ENCODE measurements at regions not wholly inside any gene's neighbourhood (a gene's known extent, or its start where the extent isn't known, plus 50 kb on each side); places are given as distances from the start of the nearest gene placed in this dataset.

DNA sequence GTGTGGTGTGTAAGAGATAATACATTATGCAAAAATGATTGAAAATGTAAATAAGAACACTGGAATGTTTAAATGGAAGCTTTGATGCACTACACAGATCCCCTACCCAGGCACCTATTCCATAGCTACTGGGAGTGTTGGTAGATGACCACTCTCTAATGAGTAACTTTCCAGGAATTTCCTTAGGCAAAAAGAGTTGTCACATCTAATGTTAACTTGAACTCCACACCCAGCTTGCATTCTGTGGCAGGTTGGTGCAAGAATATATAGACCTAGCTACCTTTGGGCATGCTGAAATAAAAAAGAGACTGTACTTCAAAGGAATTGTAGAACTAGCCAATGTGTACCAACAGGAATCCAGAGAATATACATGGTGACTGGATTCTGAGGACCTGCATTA is 1254.2 kb upstream of the EYS start:
- Histone ChIP-seq H3K4me1 (replicated peaks in 1 of 2) (no peaks in the 10 kb centered on the region), H3K4me3 (no peak overlapping the region), H3K27me3 (no peaks in the 10 kb centered on the region), H3K27ac (no peak overlapping the region), H3K36me3 (replicated peaks in 1 of 2) (no peaks in the 10 kb centered on the region), H3K9me3 (replicated peaks in 1 of 3) (no peaks in the 10 kb centered on the region)
- no peak for DNase-seq
- TF ChIP-seq, protein P1, sequence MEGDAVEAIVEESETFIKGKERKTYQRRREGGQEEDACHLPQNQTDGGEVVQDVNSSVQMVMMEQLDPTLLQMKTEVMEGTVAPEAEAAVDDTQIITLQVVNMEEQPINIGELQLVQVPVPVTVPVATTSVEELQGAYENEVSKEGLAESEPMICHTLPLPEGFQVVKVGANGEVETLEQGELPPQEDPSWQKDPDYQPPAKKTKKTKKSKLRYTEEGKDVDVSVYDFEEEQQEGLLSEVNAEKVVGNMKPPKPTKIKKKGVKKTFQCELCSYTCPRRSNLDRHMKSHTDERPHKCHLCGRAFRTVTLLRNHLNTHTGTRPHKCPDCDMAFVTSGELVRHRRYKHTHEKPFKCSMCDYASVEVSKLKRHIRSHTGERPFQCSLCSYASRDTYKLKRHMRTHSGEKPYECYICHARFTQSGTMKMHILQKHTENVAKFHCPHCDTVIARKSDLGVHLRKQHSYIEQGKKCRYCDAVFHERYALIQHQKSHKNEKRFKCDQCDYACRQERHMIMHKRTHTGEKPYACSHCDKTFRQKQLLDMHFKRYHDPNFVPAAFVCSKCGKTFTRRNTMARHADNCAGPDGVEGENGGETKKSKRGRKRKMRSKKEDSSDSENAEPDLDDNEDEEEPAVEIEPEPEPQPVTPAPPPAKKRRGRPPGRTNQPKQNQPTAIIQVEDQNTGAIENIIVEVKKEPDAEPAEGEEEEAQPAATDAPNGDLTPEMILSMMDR (IDR thresholded peaks at IDR 0.05), result no peak
- no peak for TF ChIP-seq POLR2A (IDR thresholded peaks at IDR 0.05)
- intact Hi-C loops (cut with DNase I), result no loop called here

DNA sequence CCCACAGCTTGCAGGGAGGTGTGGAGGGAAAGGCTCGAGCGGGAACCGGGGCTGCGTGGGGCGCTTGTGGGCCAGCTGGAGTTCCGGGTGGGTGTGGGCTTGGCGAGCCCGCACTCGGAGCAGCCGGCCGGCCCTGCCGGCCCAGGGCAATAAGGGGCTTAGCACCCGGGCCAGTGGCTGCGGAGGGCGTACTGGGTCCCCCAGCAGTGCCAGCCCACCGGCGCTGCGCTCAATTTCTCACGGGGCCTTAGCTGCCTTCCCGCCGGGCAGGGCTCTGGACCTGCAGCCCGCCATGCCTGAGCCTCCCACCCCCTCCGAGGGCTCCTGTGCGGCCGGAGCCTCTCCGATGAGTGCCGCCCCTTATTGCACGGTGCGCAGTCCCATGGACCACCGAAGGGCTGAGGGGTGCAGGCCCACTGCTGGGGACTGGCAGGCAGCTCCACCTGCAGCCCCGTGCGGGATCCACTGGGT is 1242.2 kb upstream of the EYS start:
- WGBS, 4 donors, result 85 to 95% (median 95%) methylated on average over 3 to 32 of the region's 32 CpGs
- no peaks in the 10 kb centered on the region for H3K36me3 ChIP-seq (replicated peaks in 1 of 2)
- no peaks in the 10 kb centered on the region for H3K9me3 ChIP-seq (replicated peaks in 1 of 3)
- no peak overlapping the region for H3K27ac ChIP-seq
- intact Hi-C loops (cut with DNase I), result no loop called here
- TF ChIP-seq POLR2A (IDR thresholded peaks at IDR 0.05), result no peak
- TF ChIP-seq, protein P1 (IDR thresholded peaks at IDR 0.05), result no peak
- H3K4me1 ChIP-seq (replicated peaks in 1 of 2), result no peaks in the 10 kb centered on the region
- DNase-seq, result no peak
- H3K27me3 ChIP-seq, result no peaks in the 10 kb centered on the region
- no peak overlapping the region for H3K4me3 ChIP-seq

DNA sequence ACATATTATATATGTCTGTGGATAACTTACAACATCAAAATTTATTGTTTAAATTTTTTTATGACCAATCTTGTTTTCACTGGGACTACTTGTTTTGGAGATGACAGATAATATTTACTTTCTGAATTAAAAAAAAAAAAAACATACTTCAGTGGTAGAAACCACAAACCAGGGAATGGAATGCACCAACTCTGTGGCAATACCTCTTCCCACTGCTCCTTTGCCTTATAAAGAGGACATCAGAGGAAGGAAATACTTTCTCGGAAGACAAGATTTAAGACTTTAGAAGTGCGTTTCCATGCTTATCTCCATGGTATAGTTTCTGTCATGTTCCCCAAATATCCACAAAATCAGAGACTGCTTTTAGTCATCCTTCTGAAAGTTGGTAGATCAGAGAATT is 1241.1 kb upstream of the EYS start:
- intact Hi-C loops (cut with DNase I), result no loop called here
- no peak overlapping the region for H3K27ac ChIP-seq
- no peak for TF ChIP-seq POLR2A (IDR thresholded peaks at IDR 0.05)
- TF ChIP-seq, protein P1 (IDR thresholded peaks at IDR 0.05), result no peak
- H3K4me1 ChIP-seq (replicated peaks in 1 of 2), result no peaks in the 10 kb centered on the region
- no peak for DNase-seq
- H3K36me3 ChIP-seq (replicated peaks in 1 of 2), result no peaks in the 10 kb centered on the region
- H3K4me3 ChIP-seq, result no peak overlapping the region
- no peaks in the 10 kb centered on the region for H3K9me3 ChIP-seq (replicated peaks in 1 of 3)
- WGBS, 4 donors, result 37 to 67% (median 45%) methylated on average over 2 of the region's 2 CpGs
- no peaks in the 10 kb centered on the region for H3K27me3 ChIP-seq

DNA sequence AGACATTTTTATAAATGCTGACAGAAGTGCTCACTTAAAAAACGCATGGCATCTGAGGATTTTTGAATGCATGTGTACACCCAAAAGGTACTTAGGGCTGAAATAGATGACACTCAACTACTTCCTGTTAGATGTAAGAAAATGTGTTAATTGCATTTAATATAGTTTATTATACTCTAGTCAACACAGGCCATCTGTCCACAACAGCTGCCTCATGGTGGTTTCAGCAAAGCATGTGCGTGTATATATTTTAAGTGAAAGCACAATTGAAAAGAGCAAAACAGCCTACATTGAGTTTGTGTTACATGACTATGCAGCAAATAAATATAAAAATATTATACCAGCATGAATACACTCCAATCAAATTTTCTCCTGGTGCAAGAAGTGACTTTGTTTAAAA is 1233.0 kb upstream of the EYS start:
- DNase-seq, result no peak
- WGBS, 4 donors, result 62 to 83% (median 79%) methylated on average over 2 of the region's 2 CpGs
- intact Hi-C loops (cut with DNase I), result no loop called here
- H3K27ac ChIP-seq, result no peak overlapping the region
- H3K4me1 ChIP-seq (replicated peaks in 1 of 2), result no peaks in the 10 kb centered on the region
- H3K4me3 ChIP-seq, result no peak overlapping the region
- no peak for TF ChIP-seq POLR2A (IDR thresholded peaks at IDR 0.05)
- TF ChIP-seq, protein P1 (IDR thresholded peaks at IDR 0.05), result no peak
- no peaks in the 10 kb centered on the region for H3K9me3 ChIP-seq (replicated peaks in 1 of 3)
- H3K27me3 ChIP-seq, result no peaks in the 10 kb centered on the region
- no peaks in the 10 kb centered on the region for H3K36me3 ChIP-seq (replicated peaks in 1 of 2)
